Thoracic aorta (tissue), 2 donors: ENCODE measurements at regions not wholly inside any gene's neighbourhood (a gene's known extent, or its start where the extent isn't known, plus 50 kb on each side); places are given as distances from the start of the nearest gene placed in this dataset.

ENCODE experiments used
- ATAC-seq: fragments of 150-250 bp; one replicate; pipeline ENCODE4 v1.8.0; 2017; ENCODE audit warnings: low read depth; ENCODE audit not compliant: insufficient number of reproducible peaks, low FRiP score
- DNase-seq: peaks from one replicate; pipeline ENCODE4 v3.0.0-alpha.2; 2020; ENCODE audit warnings: low spot score
- H3K27ac ChIP-seq, 2 donors: fragments of 200-600 bp; sonication (generic); 1 replicate in 1 of 2; 2 replicates in 1 of 2; pipeline ENCODE4 v1.5.1; 2016; ENCODE audit warnings: mild to moderate bottlenecking in 2 of 2, moderate library complexity in 2 of 2
- H3K27me3 ChIP-seq: fragments of 200-600 bp; sonication (generic); replicated peaks from 2 replicates; pipeline ENCODE4 v1.6.0; 2016; ENCODE audit warnings: mild to moderate bottlenecking; ENCODE audit not compliant: insufficient read depth
- H3K36me3 ChIP-seq: fragments of 200-600 bp; sonication (generic); one replicate; pipeline ENCODE4 v1.5.1; 2016
- H3K4me1 ChIP-seq, 2 donors: fragments of 200-600 bp; sonication (generic); 1 replicate in 1 of 2; 2 replicates in 1 of 2; pipeline versions ENCODE4 v1.5.1 to v1.6.0; 2016; ENCODE audit warnings: low read depth in 2 of 2, mild to moderate bottlenecking in 1 of 2; ENCODE audit not compliant: control insufficient read depth in 1 of 2
- H3K4me3 ChIP-seq: fragments of 200-600 bp; sonication (generic); 2 replicates; pipeline ENCODE4 v1.5.1; 2016; ENCODE audit warnings: mild to moderate bottlenecking
- H3K9me3 ChIP-seq: fragments of 200-600 bp; sonication (generic); 2 replicates; pipeline ENCODE4 v1.5.1; 2016
- CTCF ChIP-seq: fragments of 200-600 bp; sonication (generic); IDR thresholded peaks from one replicate; pipeline ENCODE4 v1.5.1; 2019; ENCODE audit warnings: antibody characterized with exemption

GRCh38 chr2:23203383-23203782 is 181.6 kb upstream of the KLHL29 start:
- no peak for ATAC-seq

GRCh38 chr2:23204685-23205242 is 180.2 kb upstream of the KLHL29 start:
- ATAC-seq: no peak
- H3K36me3 ChIP-seq: no peaks in the 10 kb centered on the region
- no peak for TF ChIP-seq CTCF

More at GRCh38 chr2:23203383-23203782, 181.6 kb upstream of the KLHL29 start:
- Histone ChIP-seq H3K27me3 (no peaks in the 10 kb centered on the region), H3K27ac (no peak overlapping the region), H3K36me3 (no peaks in the 10 kb centered on the region), H3K4me3 (no peak overlapping the region), H3K9me3 (no peaks in the 10 kb centered on the region), H3K4me1 (no peaks in the 10 kb centered on the region)
- no peak for TF ChIP-seq CTCF
- DNase-seq: no peak

GRCh38 chr2:23206650-23207049 is 178.3 kb upstream of the KLHL29 start:
- DNase-seq: no peak
- H3K4me3 ChIP-seq: no peak overlapping the region

More at GRCh38 chr2:23204685-23205242, 180.2 kb upstream of the KLHL29 start:
- Histone ChIP-seq H3K4me3 (no peak overlapping the region), H3K9me3 (no peaks in the 10 kb centered on the region), H3K27ac (no peak overlapping the region), H3K27me3 (no peaks in the 10 kb centered on the region), H3K4me1 (no peaks in the 10 kb centered on the region)
- no peak for DNase-seq

GRCh38 chr2:23207871-23208270 is 177.1 kb upstream of the KLHL29 start:
- ATAC-seq (no peak), DNase-seq (no peak)
- Histone ChIP-seq H3K4me1 (no peaks in the 10 kb centered on the region), H3K36me3 (no peaks in the 10 kb centered on the region), H3K4me3 (no peak overlapping the region), H3K27ac (no peak overlapping the region), H3K9me3 (no peaks in the 10 kb centered on the region), H3K27me3 (no peaks in the 10 kb centered on the region)
- no peak for TF ChIP-seq CTCF

More at GRCh38 chr2:23206650-23207049, 178.3 kb upstream of the KLHL29 start:
- H3K27me3 ChIP-seq: no peaks in the 10 kb centered on the region
- ATAC-seq: no peak
- TF ChIP-seq CTCF: no peak
- H3K9me3 ChIP-seq: no peaks in the 10 kb centered on the region
- H3K4me1 ChIP-seq: no peaks in the 10 kb centered on the region
- H3K27ac ChIP-seq: no peak overlapping the region
- no peaks in the 10 kb centered on the region for H3K36me3 ChIP-seq

GRCh38 chr2:23208339-23208738 is 176.6 kb upstream of the KLHL29 start:
- Histone ChIP-seq H3K9me3 (no peaks in the 10 kb centered on the region), H3K4me1 (no peaks in the 10 kb centered on the region), H3K27ac (no peak overlapping the region), H3K36me3 (no peaks in the 10 kb centered on the region), H3K4me3 (no peak overlapping the region), H3K27me3 (no peaks in the 10 kb centered on the region)
- DNase-seq (no peak), ATAC-seq (no peak)
- no peak for TF ChIP-seq CTCF
